Breast epithelium (tissue), 4 donors: ENCODE measurements at regions not wholly inside any gene's neighbourhood (a gene's known extent, or its start where the extent isn't known, plus 50 kb on each side); places are given as distances from the start of the nearest gene placed in this dataset.
"Not testable (repeated sequence)": the region's sequence is repeated elsewhere in the genome, so short reads cannot be mapped to it uniquely, and the experiment has no call there.

Experiments
- DNase-seq, 2 donors: peaks; one replicate each; pipeline ENCODE4 v3.0.0-alpha.2; 2019; ENCODE audit warnings: low spot score in 2 of 2
- H3K27ac ChIP-seq, 2 donors: fragments of 200-600 bp; sonication (generic) in 1 of 2; one replicate each; pipeline ENCODE4 v1.5.1; 2016 to 2019; ENCODE audit warnings: mild to moderate bottlenecking in 1 of 2
- H3K27me3 ChIP-seq, 2 donors: fragments of 200-600 bp; sonication (generic) in 1 of 2; one replicate each; pipeline versions ENCODE4 v1.5.1 to v1.6.0; 2017 to 2019; ENCODE audit warnings: control low read depth in 1 of 2, mild to moderate bottlenecking in 1 of 2
- H3K36me3 ChIP-seq: fragments of 200-600 bp; one replicate; pipeline ENCODE4 v1.5.1; 2019
- H3K4me1 ChIP-seq, 2 donors: fragments of 200-600 bp; sonication (generic); one replicate each; pipeline ENCODE4 v1.5.1; 2016 to 2019; ENCODE audit warnings: control low read depth in 1 of 2
- H3K4me3 ChIP-seq, 3 donors: fragments of 200-600 bp; sonication (generic); 1 replicate in 2 of 3; 2 replicates in 1 of 3; pipeline ENCODE4 v1.5.1; 2016 to 2019; ENCODE audit warnings: mild to moderate bottlenecking in 3 of 3, moderate library complexity in 2 of 3
- H3K9me3 ChIP-seq, 2 donors: fragments of 200-600 bp; sonication (generic) in 1 of 2; one replicate each; pipeline ENCODE4 v1.5.1; 2016 to 2019; ENCODE audit warnings: control low read depth in 1 of 2
- CTCF ChIP-seq, 3 donors: fragments of 450-650 bp; IDR thresholded peaks; one replicate each; pipeline ENCODE4 v1.5.1; 2016 to 2017; ENCODE audit warnings: antibody characterized with exemption in 3 of 3, mild to moderate bottlenecking in 3 of 3, moderate library complexity in 3 of 3
- POLR2A ChIP-seq: fragments of 450-650 bp; IDR thresholded peaks from one replicate; pipeline ENCODE4 v1.6.1; 2016; ENCODE audit warnings: antibody characterized with exemption, mild to moderate bottlenecking, moderate library complexity
- POLR2AphosphoS5 ChIP-seq, 3 donors: sonication (generic); formaldehyde crosslinking; IDR thresholded peaks; one replicate each; pipeline ENCODE4 v1.6.1; 2017; ENCODE audit warnings: antibody characterized with exemption in 3 of 3
- intact Hi-C: fragments of 100-400 bp; cut with DNase I; formaldehyde crosslinking; loops from one replicate; pipeline ENCODE4 v1.15.1; 2023; ENCODE audit warnings: low total_unique reads

- H3K36me3 ChIP-seq: no peaks in the 10 kb centered on the region
- no peaks in the 10 kb centered on the region for H3K9me3 ChIP-seq
- H3K4me1 ChIP-seq: no peaks in the 10 kb centered on the region
- intact Hi-C loops: no loop called here
- DNase-seq: no peak
- H3K4me3 ChIP-seq: no peak overlapping the region
- no peaks in the 10 kb centered on the region for H3K27me3 ChIP-seq
- TF ChIP-seq POLR2A (no peak), POLR2AphosphoS5 (IDR thresholded peaks at IDR 0.05) (no peak), CTCF (IDR thresholded peaks at IDR 0.05) (no peak)
- H3K27ac ChIP-seq: no peak overlapping the region
Measured at GRCh38 chr9:25048098-25048724, 502.5 kb upstream of the IZUMO3 start.

GRCh38 chr9:25045469-25045868 is 499.8 kb upstream of the IZUMO3 start:
- H3K27me3 ChIP-seq, H3K4me1 ChIP-seq, intact Hi-C loops, DNase-seq, H3K9me3 ChIP-seq, H3K4me3 ChIP-seq, H3K27ac ChIP-seq, H3K36me3 ChIP-seq: not testable (repeated sequence)

- intact Hi-C loops: no loop called here
- Histone ChIP-seq H3K9me3 (no peaks in the 10 kb centered on the region), H3K27me3 (no peaks in the 10 kb centered on the region), H3K27ac (no peak overlapping the region), H3K4me3 (no peak overlapping the region), H3K36me3 (no peaks in the 10 kb centered on the region), H3K4me1 (no peaks in the 10 kb centered on the region)
- TF ChIP-seq POLR2A (no peak), CTCF (IDR thresholded peaks at IDR 0.05) (no peak), POLR2AphosphoS5 (IDR thresholded peaks at IDR 0.05) (no peak)
- no peak for DNase-seq
Measured at GRCh38 chr9:25029743-25030142, 484.0 kb upstream of the IZUMO3 start.

GRCh38 chr9:25025686-25026085 is 480.0 kb upstream of the IZUMO3 start:
- intact Hi-C loops: no loop called here
- Histone ChIP-seq H3K36me3 (no peaks in the 10 kb centered on the region), H3K4me3 (no peak overlapping the region), H3K4me1 (no peaks in the 10 kb centered on the region), H3K9me3 (peaks cover 0 to 6% of the 10 kb centered on the region in 2 donors), H3K27me3 (no peaks in the 10 kb centered on the region), H3K27ac (no peak overlapping the region)
- DNase-seq: no peak
- TF ChIP-seq CTCF (IDR thresholded peaks at IDR 0.05) (no peak), POLR2AphosphoS5 (IDR thresholded peaks at IDR 0.05) (no peak), POLR2A (no peak)

- peaks cover 0 to 6% of the 10 kb centered on the region in 2 donors for H3K9me3 ChIP-seq
- H3K27me3 ChIP-seq: no peaks in the 10 kb centered on the region
- H3K27ac ChIP-seq: no peak overlapping the region
- H3K36me3 ChIP-seq: no peaks in the 10 kb centered on the region
- intact Hi-C loops: no loop called here
- no peak for TF ChIP-seq POLR2AphosphoS5 (IDR thresholded peaks at IDR 0.05)
- no peak for TF ChIP-seq POLR2A
- TF ChIP-seq CTCF (IDR thresholded peaks at IDR 0.05): no peak
- DNase-seq: no peak
- no peak overlapping the region for H3K4me3 ChIP-seq
- no peaks in the 10 kb centered on the region for H3K4me1 ChIP-seq
Measured at GRCh38 chr9:25025156-25025555, 479.5 kb upstream of the IZUMO3 start.

- intact Hi-C loops: no loop called here
- DNase-seq: no peak
- H3K27me3 ChIP-seq: no peaks in the 10 kb centered on the region
Measured at GRCh38 chr9:25017779-25018178, 472.1 kb upstream of the IZUMO3 start.

More at GRCh38 chr9:25017779-25018178, 472.1 kb upstream of the IZUMO3 start:
- no peaks in the 10 kb centered on the region for H3K9me3 ChIP-seq
- no peaks in the 10 kb centered on the region for H3K36me3 ChIP-seq
- H3K27ac ChIP-seq: no peak overlapping the region
- H3K4me3 ChIP-seq: no peak overlapping the region
- TF ChIP-seq CTCF (IDR thresholded peaks at IDR 0.05) (no peak), POLR2AphosphoS5 (IDR thresholded peaks at IDR 0.05) (no peak), POLR2A (no peak)
- no peaks in the 10 kb centered on the region for H3K4me1 ChIP-seq
